ENCODE measurements at regions not wholly inside any gene's neighbourhood (a gene's known extent, or its start where the extent isn't known, plus 50 kb on each side); places are given as distances from the start of the nearest gene placed in this dataset.

GRCh38 chr15:29360152-29360551 lies 90.5 kb upstream of the NSMCE3 start:
- Histone ChIP-seq H3K9me3 (no peaks in the 10 kb centered on the region), H3K4me1 (no peaks in the 10 kb centered on the region), H3K27me3 (ENCODE audit: low read depth) (no peaks in the 10 kb centered on the region; the same call in 1 of the 2 replicates), H3K4me3 (no peak overlapping the region), H3K36me3 (replicated peaks) (no peaks in the 10 kb centered on the region)
- no peak for DNase-seq (ENCODE audit: low spot score in 2 of 2)
- in situ Hi-C loops (cut with MboI; ENCODE audit: low sequenced_read_pairs) = no loop called here

- Histone ChIP-seq H3K27me3 (ENCODE audit: low read depth) (no peaks in the 10 kb centered on the region; the same call in 1 of the 2 replicates), H3K36me3 (replicated peaks) (no peaks in the 10 kb centered on the region), H3K4me1 (no peaks in the 10 kb centered on the region), H3K4me3 (no peak overlapping the region), H3K9me3 (no peaks in the 10 kb centered on the region)
- in situ Hi-C loops (cut with MboI; ENCODE audit: low sequenced_read_pairs) = no loop called here
- DNase-seq (ENCODE audit: low spot score in 2 of 2) = no peak
These were observed 87.2 kb upstream of the NSMCE3 start for GRCh38 chr15:29356786-29357185.

- Histone ChIP-seq H3K9me3 (no peaks in the 10 kb centered on the region), H3K4me1 (no peaks in the 10 kb centered on the region), H3K36me3 (replicated peaks) (no peaks in the 10 kb centered on the region), H3K4me3 (no peak overlapping the region), H3K27me3 (ENCODE audit: low read depth) (no peaks in the 10 kb centered on the region; the same call in 1 of the 2 replicates)
- in situ Hi-C loops (cut with MboI; ENCODE audit: low sequenced_read_pairs) = no loop called here
- DNase-seq (ENCODE audit: low spot score in 2 of 2) = no peak
These were observed 85.9 kb upstream of the NSMCE3 start for GRCh38 chr15:29355477-29355876.

GRCh38 chr15:29352402-29352801 lies 82.8 kb upstream of the NSMCE3 start:
- no peak for DNase-seq (ENCODE audit: low spot score in 2 of 2)
- Histone ChIP-seq H3K36me3 (replicated peaks) (no peaks in the 10 kb centered on the region), H3K27me3 (ENCODE audit: low read depth) (no peaks in the 10 kb centered on the region), H3K4me1 (no peaks in the 10 kb centered on the region), H3K9me3 (no peaks in the 10 kb centered on the region), H3K4me3 (no peak overlapping the region)
- in situ Hi-C loops (cut with MboI; ENCODE audit: low sequenced_read_pairs) = no loop called here

GRCh38 chr15:29349196-29349595 lies 79.6 kb upstream of the NSMCE3 start:
- H3K36me3 ChIP-seq (replicated peaks) = no peaks in the 10 kb centered on the region
- in situ Hi-C loops (cut with MboI; ENCODE audit: low sequenced_read_pairs) = no loop called here
- no peak for DNase-seq (ENCODE audit: low spot score in 2 of 2)
- no peaks in the 10 kb centered on the region for H3K9me3 ChIP-seq
- H3K4me1 ChIP-seq = no peaks in the 10 kb centered on the region
- no peaks in the 10 kb centered on the region for H3K27me3 ChIP-seq (ENCODE audit: low read depth)
- H3K4me3 ChIP-seq = no peak overlapping the region

- Histone ChIP-seq H3K27me3 (ENCODE audit: low read depth) (no peaks in the 10 kb centered on the region), H3K4me1 (no peaks in the 10 kb centered on the region), H3K9me3 (no peaks in the 10 kb centered on the region), H3K4me3 (no peak overlapping the region), H3K36me3 (replicated peaks) (no peaks in the 10 kb centered on the region)
- DNase-seq (ENCODE audit: low spot score in 2 of 2) = no peak
- in situ Hi-C loops (cut with MboI; ENCODE audit: low sequenced_read_pairs) = no loop called here
These were observed 78.8 kb upstream of the NSMCE3 start for GRCh38 chr15:29348336-29348914.

GRCh38 chr15:29346998-29347397 lies 77.4 kb upstream of the NSMCE3 start:
- H3K4me1 ChIP-seq = no peaks in the 10 kb centered on the region
- no peaks in the 10 kb centered on the region for H3K9me3 ChIP-seq
- DNase-seq (ENCODE audit: low spot score in 2 of 2) = no peak
- H3K4me3 ChIP-seq = no peak overlapping the region
- no peaks in the 10 kb centered on the region for H3K36me3 ChIP-seq (replicated peaks)
- in situ Hi-C loops (cut with MboI; ENCODE audit: low sequenced_read_pairs) = no loop called here
- no peaks in the 10 kb centered on the region for H3K27me3 ChIP-seq (ENCODE audit: low read depth)

GRCh38 chr15:29345549-29346525 lies 76.2 kb upstream of the NSMCE3 start:
- in situ Hi-C loops (cut with MboI; ENCODE audit: low sequenced_read_pairs) = no loop called here
- no peak for DNase-seq (ENCODE audit: low spot score in 2 of 2)
- Histone ChIP-seq H3K27me3 (ENCODE audit: low read depth) (no peaks in the 10 kb centered on the region), H3K4me3 (no peak overlapping the region), H3K9me3 (no peaks in the 10 kb centered on the region), H3K4me1 (no peaks in the 10 kb centered on the region), H3K36me3 (replicated peaks) (no peaks in the 10 kb centered on the region)

GRCh38 chr15:29344474-29344873 lies 74.9 kb upstream of the NSMCE3 start:
- Histone ChIP-seq H3K4me1 (no peaks in the 10 kb centered on the region), H3K9me3 (no peaks in the 10 kb centered on the region), H3K4me3 (no peak overlapping the region), H3K36me3 (replicated peaks) (no peaks in the 10 kb centered on the region), H3K27me3 (ENCODE audit: low read depth) (no peaks in the 10 kb centered on the region)
- DNase-seq (ENCODE audit: low spot score in 2 of 2) = no peak
- in situ Hi-C loops (cut with MboI; ENCODE audit: low sequenced_read_pairs) = no loop called here

- H3K36me3 ChIP-seq (replicated peaks) = no peaks in the 10 kb centered on the region
- no peak for DNase-seq (ENCODE audit: low spot score in 2 of 2)
- H3K27me3 ChIP-seq (ENCODE audit: low read depth) = no peaks in the 10 kb centered on the region
- H3K4me1 ChIP-seq = no peaks in the 10 kb centered on the region
- no peak overlapping the region for H3K4me3 ChIP-seq
- H3K9me3 ChIP-seq = no peaks in the 10 kb centered on the region
- in situ Hi-C loops (cut with MboI; ENCODE audit: low sequenced_read_pairs) = no loop called here
These were observed 73.6 kb upstream of the NSMCE3 start for GRCh38 chr15:29343229-29343628.

GRCh38 chr15:29342201-29342600 lies 72.6 kb upstream of the NSMCE3 start:
- Histone ChIP-seq H3K4me3 (no peak overlapping the region), H3K4me1 (no peaks in the 10 kb centered on the region), H3K9me3 (no peaks in the 10 kb centered on the region), H3K27me3 (ENCODE audit: low read depth) (no peaks in the 10 kb centered on the region), H3K36me3 (replicated peaks) (no peaks in the 10 kb centered on the region)
- in situ Hi-C loops (cut with MboI; ENCODE audit: low sequenced_read_pairs) = no loop called here
- DNase-seq (ENCODE audit: low spot score in 2 of 2) = no peak

GRCh38 chr15:29337156-29337959 lies 67.7 kb upstream of the NSMCE3 start:
- no peak for DNase-seq (ENCODE audit: low spot score in 2 of 2)
- Histone ChIP-seq H3K27me3 (ENCODE audit: low read depth) (no peaks in the 10 kb centered on the region), H3K36me3 (replicated peaks) (no peaks in the 10 kb centered on the region), H3K4me1 (no peaks in the 10 kb centered on the region), H3K9me3 (no peaks in the 10 kb centered on the region), H3K4me3 (no peak overlapping the region)
- in situ Hi-C loops (cut with MboI; ENCODE audit: low sequenced_read_pairs) = no loop called here

GRCh38 chr15:29334544-29334943 lies 64.9 kb upstream of the NSMCE3 start:
- H3K4me3 ChIP-seq = no peak overlapping the region
- H3K27me3 ChIP-seq (ENCODE audit: low read depth) = no peaks in the 10 kb centered on the region
- H3K9me3 ChIP-seq = no peaks in the 10 kb centered on the region
- in situ Hi-C loops (cut with MboI; ENCODE audit: low sequenced_read_pairs) = no loop called here
- no peaks in the 10 kb centered on the region for H3K4me1 ChIP-seq
- no peak for DNase-seq (ENCODE audit: low spot score in 2 of 2)
- H3K36me3 ChIP-seq (replicated peaks) = no peaks in the 10 kb centered on the region

- no peaks in the 10 kb centered on the region for H3K9me3 ChIP-seq
- in situ Hi-C loops (cut with MboI; ENCODE audit: low sequenced_read_pairs) = no loop called here
- H3K4me3 ChIP-seq = no peak overlapping the region
- no peaks in the 10 kb centered on the region for H3K36me3 ChIP-seq (replicated peaks)
- no peak for DNase-seq (ENCODE audit: low spot score in 2 of 2)
- no peaks in the 10 kb centered on the region for H3K4me1 ChIP-seq
- H3K27me3 ChIP-seq (ENCODE audit: low read depth) = no peaks in the 10 kb centered on the region
These were observed 63.6 kb upstream of the NSMCE3 start for GRCh38 chr15:29333261-29333660.

Measured in HAP-1 (cell line).